Osteocyte (in vitro differentiated cells): ENCODE measurements at regions not wholly inside any gene's neighbourhood (a gene's known extent, or its start where the extent isn't known, plus 50 kb on each side); places are given as distances from the start of the nearest gene placed in this dataset.
"Not testable (repeated sequence)": the region's sequence is repeated elsewhere in the genome, so short reads cannot be mapped to it uniquely, and the experiment has no call there.

Source experiments
- DNase-seq: peaks from one replicate; pipeline ENCODE4 v3.0.0; 2021; ENCODE audit warnings: mixed read lengths; ENCODE audit not compliant: unreplicated experiment; ENCODE audit errors: extremely low spot score
- H3K27ac Mint-ChIP-seq: one replicate; pipeline ENCODE4 v1.8.0; 2021; ENCODE audit warnings: mild to moderate bottlenecking, mixed read lengths; ENCODE audit not compliant: unreplicated experiment
- H3K27me3 Mint-ChIP-seq: one replicate; pipeline ENCODE4 v1.8.0; 2021; ENCODE audit warnings: mixed read lengths; ENCODE audit not compliant: unreplicated experiment
- H3K36me3 Mint-ChIP-seq: one replicate; pipeline ENCODE4 v1.8.0; 2021; ENCODE audit warnings: mixed read lengths; ENCODE audit not compliant: unreplicated experiment
- H3K4me1 Mint-ChIP-seq: one replicate; pipeline ENCODE4 v1.8.0; 2021; ENCODE audit warnings: mixed read lengths; ENCODE audit not compliant: unreplicated experiment
- H3K4me3 Mint-ChIP-seq: one replicate; pipeline ENCODE4 v1.8.0; 2021; ENCODE audit warnings: mild to moderate bottlenecking, moderate library complexity, mixed read lengths; ENCODE audit not compliant: unreplicated experiment
- H3K9me3 Mint-ChIP-seq: one replicate; pipeline ENCODE4 v1.8.0; 2021; ENCODE audit warnings: mixed read lengths; ENCODE audit not compliant: unreplicated experiment

DNA sequence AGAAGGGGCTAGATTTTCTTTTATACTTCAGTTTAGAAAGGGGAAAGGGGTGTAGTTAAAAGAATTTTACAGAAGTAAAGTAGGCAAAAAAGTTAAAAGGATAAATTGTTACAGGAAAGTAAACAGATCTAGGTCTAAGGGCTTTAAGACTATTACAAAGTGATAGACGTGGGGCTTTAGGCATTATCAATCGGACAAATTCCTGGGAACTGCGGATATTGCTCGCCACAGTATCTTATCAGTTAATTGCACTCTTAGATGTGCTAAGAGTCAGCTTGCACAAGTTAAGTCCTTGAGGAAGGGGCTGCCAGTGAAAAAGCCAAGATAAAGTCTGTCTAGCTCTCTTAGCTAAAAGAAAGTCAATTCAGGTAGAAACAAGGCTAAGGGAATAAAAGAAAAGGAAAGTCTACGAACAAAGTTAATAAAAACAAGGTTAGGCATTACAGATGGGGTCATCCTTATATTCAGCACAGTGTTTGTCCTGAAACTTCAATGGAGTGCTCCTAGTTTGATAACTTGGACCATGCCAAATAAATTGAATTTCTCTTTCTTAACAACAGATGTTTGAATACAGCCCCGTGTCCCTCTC lies 125.4 kb downstream of the ART5 start:
- not testable (repeated sequence) for H3K4me3 Mint-ChIP-seq

DNA sequence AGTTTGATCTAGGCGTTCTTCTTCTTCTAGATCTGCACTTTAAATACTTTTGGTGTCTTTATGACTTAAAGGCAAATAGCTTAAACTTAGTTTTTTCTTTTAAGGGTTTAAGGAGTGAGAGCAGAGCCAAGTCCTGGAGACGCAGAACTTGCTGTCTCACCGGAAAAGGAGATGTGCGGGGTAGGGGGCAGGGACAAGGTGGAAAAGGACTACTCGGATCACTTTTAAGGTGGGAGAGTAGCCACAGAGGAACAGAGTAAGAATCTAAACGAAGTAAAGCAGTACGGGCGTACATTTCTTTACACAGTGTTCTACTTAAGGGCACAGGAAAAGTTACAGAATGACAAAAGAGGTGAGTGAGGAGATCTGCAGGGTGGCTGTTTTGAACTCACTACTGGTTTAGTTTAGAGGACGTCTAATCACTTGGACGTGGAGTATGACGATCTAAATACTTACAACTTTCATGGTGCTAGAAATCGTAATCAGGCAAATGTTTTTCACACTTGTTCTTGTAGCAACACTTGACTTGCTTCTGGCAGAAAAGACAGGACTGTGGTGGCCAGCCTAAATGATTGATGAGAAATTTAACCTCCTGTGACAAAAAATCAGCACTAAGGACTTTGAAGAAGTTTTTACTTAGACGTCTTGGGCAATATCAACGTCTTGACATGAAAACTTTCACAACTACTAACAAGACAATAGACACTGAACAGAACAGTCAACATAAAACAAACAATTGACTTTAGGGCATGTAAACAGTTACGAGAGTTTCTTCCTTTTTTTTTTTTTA lies 127.0 kb downstream of the ART5 start:
- H3K36me3 Mint-ChIP-seq, H3K9me3 Mint-ChIP-seq, H3K4me3 Mint-ChIP-seq, H3K27ac Mint-ChIP-seq, H3K4me1 Mint-ChIP-seq, DNase-seq: not testable (repeated sequence)
- peaks cover 54% of the 10 kb centered on the region for H3K27me3 Mint-ChIP-seq

More for the DNA sequence above, 125.4 kb downstream of the ART5 start:
- H3K9me3 Mint-ChIP-seq, H3K27ac Mint-ChIP-seq, DNase-seq, H3K4me1 Mint-ChIP-seq, H3K36me3 Mint-ChIP-seq: not testable (repeated sequence)
- H3K27me3 Mint-ChIP-seq, result peaks cover 42% of the 10 kb centered on the region

DNA sequence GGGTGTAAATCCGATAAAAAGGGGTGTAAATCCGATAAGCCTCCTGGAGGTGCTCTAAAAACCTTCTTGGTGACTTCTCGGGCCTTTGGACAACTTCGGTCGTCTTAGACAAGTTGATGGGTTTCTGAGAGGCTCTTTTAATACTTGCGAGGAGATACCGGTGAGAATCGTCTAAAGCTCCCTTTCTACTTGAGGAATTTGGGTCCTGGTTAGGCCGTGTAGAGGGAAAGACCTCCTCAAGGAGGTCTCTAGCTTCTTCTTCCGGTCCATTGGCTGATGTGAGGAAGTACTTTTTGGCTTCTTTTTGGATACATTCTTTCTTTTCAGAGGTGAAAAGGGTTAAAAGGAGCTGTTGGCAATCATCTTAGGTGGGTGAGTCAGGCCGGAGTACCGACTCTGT lies 128.5 kb downstream of the ART5 start:
- DNase-seq, H3K9me3 Mint-ChIP-seq, H3K36me3 Mint-ChIP-seq, H3K4me3 Mint-ChIP-seq, H3K4me1 Mint-ChIP-seq, H3K27ac Mint-ChIP-seq: not testable (repeated sequence)
- peaks cover 55% of the 10 kb centered on the region for H3K27me3 Mint-ChIP-seq

DNA sequence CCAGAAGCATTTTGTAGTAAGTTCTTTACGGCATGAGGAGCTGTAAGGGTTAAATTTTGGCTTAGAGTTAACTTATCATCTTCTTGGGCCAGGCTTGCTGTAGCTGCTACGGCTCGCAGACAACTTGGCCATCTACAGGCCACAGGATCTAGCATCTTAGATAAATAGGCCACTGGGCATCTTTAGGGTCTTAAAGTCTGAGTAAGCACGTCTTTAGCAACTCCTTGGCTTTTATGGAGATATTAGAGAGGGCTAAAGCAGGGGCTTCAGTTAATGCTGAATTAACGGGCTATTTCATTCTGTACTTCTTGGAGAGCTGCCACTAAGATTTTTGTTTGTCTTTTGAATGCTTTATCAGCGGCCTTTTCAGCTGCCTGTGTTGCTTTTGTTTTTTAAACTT lies 129.0 kb downstream of the ART5 start:
- H3K4me3 Mint-ChIP-seq, H3K4me1 Mint-ChIP-seq, H3K27ac Mint-ChIP-seq, H3K9me3 Mint-ChIP-seq, DNase-seq, H3K36me3 Mint-ChIP-seq: not testable (repeated sequence)
- peaks cover 55% of the 10 kb centered on the region for H3K27me3 Mint-ChIP-seq

DNA sequence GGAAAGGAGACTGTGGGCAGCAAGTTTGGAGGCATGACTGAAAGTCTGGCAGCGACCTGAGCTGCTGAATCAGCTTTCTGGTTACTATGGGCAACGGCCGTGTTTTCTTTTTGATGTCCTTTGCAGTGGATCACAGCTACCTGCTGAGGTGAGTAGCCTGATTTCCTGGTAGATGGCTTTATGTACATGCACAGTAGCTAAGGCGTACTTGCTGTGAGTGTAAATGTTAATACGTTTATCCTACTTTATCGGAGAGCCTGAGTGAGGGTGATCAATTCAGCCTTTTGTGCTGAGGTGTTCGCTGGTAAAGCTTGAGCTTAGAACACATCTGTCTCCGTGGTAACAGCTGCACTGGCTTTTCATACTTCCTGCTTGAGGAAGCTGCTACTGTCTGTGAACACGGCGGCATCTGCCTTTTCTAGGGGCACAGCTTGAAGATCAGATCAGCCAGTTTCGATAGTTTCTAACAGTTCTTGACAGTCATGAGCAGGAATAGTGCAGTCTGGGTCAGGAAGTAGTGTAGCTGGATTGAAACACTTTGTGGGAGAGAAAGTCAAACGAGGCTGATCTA lies 129.6 kb downstream of the ART5 start:
- not testable (repeated sequence) for H3K9me3 Mint-ChIP-seq, H3K4me3 Mint-ChIP-seq, H3K4me1 Mint-ChIP-seq, H3K27ac Mint-ChIP-seq, H3K36me3 Mint-ChIP-seq, DNase-seq
- H3K27me3 Mint-ChIP-seq, result peaks cover 57% of the 10 kb centered on the region

DNA sequence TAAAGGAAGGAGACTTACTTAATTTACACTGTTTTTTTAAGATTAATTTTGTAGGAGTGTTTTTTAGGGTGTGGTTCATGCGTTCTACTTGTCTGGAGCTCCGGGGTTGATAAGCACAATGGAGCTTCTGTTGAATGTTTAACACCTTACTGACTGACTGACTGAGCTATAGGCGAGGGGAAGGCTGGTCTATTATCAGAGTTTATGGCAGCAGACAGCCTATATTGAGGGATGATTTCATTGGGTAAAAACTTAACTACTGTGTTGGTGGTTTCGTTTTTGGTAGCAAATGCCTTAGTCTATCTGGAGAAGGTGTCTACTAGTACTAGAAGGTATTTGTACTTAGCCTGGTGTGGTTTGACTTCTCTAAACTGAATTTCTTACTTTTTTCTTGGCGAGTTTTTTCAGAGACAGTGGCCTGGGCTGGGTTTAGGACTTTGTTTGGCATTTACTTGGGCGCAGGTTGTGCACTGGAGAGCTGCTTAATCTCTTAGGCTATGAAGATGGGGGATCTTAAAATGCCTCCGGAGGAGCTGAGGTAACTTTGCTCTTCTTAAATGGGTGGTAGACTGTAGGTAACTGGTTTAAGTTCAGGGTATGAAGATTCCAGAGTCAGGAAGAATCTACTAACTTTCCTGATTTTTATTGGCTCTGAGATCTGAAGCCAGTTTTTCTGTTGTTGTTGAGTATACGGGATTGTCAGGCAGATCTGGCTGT lies 130.2 kb downstream of the ART5 start:
- not testable (repeated sequence) for DNase-seq, H3K4me3 Mint-ChIP-seq, H3K9me3 Mint-ChIP-seq, H3K4me1 Mint-ChIP-seq, H3K36me3 Mint-ChIP-seq, H3K27ac Mint-ChIP-seq
- peaks cover 57% of the 10 kb centered on the region for H3K27me3 Mint-ChIP-seq

DNA sequence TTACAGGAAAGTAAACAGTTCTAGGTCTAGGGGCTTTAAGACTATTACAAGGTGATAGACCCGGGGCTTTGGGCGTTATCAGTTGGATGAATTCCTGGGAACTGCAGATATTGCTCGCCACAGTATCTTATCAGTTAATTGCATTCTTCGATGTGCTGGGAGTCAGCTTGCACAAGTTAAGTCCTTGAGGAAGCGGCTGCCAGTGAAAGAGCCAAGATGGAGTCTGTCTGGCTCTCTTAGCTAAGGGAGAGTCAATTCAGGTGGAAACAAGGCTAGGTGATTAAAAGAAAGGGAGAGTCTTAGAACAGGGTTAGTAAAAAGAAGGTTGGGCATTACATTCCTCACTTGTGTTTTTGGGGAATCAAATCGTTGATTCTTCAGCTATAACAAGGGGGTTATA lies 130.6 kb upstream of the ZNF195 start:
- H3K36me3 Mint-ChIP-seq, H3K9me3 Mint-ChIP-seq: not testable (repeated sequence)

DNA sequence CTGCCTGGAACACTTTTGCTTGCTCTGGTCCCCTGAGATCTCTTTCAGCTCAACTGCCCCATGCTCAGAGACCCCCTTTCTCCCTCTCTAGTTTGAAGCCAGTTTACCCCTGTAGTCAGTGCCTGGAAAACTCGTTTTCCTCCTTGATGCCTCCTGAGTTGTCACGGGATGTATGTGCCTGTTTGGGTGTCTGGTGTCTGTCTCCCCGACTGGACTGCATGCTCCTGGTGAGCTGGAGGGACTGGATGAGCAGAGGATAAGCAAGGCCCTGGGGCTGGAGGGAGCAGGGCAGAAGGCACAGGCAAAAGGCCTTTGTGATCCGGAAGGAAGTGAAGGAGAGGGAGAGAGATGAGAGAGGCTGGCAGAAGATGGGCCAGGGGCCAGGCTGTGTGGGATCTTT lies 120.3 kb upstream of the ZNF195 start:
- not testable (repeated sequence) for H3K4me3 Mint-ChIP-seq, H3K4me1 Mint-ChIP-seq, H3K9me3 Mint-ChIP-seq, DNase-seq, H3K27me3 Mint-ChIP-seq, H3K27ac Mint-ChIP-seq, H3K36me3 Mint-ChIP-seq

More for the DNA sequence above, 130.6 kb upstream of the ZNF195 start:
- peaks cover 47% of the 10 kb centered on the region for H3K27me3 Mint-ChIP-seq
- H3K4me3 Mint-ChIP-seq, DNase-seq, H3K4me1 Mint-ChIP-seq, H3K27ac Mint-ChIP-seq: not testable (repeated sequence)

DNA sequence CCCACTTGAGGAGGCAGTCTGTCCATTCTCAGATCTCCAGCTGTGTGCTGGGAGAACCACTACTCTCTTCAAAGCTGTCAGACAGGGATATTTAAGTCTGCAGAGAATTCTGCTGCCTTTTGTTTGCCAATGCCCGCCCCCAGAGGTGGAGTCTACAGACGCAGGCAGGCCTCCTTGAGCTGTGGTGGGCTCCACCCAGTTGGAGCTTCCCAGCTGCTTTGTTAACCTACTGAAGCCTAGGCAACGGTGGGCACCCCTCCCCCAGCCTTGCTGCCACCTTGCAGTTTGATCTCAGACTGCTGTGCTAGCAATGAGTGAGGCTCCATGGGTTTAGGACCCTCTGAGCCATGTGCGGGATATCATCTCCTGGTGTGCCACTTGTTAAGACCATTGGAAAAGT lies 119.4 kb upstream of the ZNF195 start:
- not testable (repeated sequence) for DNase-seq, H3K4me3 Mint-ChIP-seq, H3K36me3 Mint-ChIP-seq, H3K27ac Mint-ChIP-seq, H3K27me3 Mint-ChIP-seq, H3K9me3 Mint-ChIP-seq, H3K4me1 Mint-ChIP-seq

DNA sequence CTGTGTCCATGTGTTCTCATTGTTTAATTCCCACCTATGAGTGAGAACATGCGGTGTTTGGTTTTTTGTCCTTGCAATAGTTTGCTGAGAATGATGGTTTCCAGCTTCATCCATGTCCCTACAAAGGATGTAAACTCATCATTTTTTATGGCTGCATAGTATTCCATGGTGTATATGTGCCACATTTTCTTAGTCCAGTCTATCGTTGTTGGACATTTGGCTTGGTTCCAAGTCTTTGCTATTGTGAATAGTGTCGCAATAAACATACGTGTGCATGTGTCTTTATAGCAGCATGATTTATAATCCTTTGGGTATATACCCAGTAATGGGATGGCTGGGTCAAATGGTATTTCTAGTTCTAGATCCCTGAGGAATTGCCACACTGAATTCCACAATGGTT lies 114.2 kb upstream of the ZNF195 start:
- H3K36me3 Mint-ChIP-seq, H3K9me3 Mint-ChIP-seq, H3K4me3 Mint-ChIP-seq, DNase-seq, H3K27ac Mint-ChIP-seq, H3K4me1 Mint-ChIP-seq: not testable (repeated sequence)
- peaks cover 11% of the 10 kb centered on the region for H3K27me3 Mint-ChIP-seq

DNA sequence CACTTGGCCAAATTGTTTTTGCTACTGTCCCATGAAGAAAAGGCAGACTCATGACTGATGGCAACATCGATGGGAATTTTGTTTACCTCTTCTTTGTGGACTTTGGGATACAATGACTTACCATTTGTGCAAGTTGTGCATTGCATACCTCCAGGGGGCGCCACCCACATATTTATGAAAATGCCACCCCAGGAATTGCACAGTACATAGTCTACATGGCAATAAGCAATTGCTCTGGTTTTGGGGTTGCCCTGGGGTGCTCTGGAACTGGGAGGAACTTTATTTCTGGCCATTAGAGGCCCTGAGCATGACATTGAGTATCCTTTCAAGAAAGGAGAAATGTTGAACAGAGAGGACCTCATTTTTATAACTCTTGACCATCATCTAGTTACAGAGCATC lies 109.1 kb upstream of the ZNF195 start:
- not testable (repeated sequence) for H3K9me3 Mint-ChIP-seq, DNase-seq, H3K27ac Mint-ChIP-seq, H3K4me1 Mint-ChIP-seq, H3K4me3 Mint-ChIP-seq, H3K36me3 Mint-ChIP-seq
- H3K27me3 Mint-ChIP-seq, result peaks cover 18% of the 10 kb centered on the region

DNA sequence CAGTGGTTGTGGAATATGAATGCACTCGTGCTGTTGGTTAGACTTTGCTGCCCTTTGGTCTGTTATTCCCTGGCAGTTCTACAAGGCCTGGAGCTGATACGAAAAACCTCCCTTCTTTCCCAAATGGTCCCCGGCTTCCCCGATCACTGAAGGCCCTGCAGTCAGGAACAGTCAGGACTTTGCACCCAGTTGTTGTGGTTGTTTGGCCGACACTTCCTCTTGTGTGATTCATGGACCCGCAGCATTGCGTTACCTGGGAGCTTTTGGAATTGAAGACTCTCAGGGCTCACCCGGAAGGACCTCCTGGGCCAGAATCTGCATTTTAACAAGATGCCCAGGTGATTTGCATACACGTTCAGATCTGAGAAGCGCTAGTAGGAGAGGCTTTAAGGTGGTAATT lies 106.8 kb upstream of the ZNF195 start:
- not testable (repeated sequence) for DNase-seq, H3K9me3 Mint-ChIP-seq, H3K4me3 Mint-ChIP-seq, H3K27ac Mint-ChIP-seq, H3K4me1 Mint-ChIP-seq, H3K36me3 Mint-ChIP-seq
- peaks cover 32% of the 10 kb centered on the region for H3K27me3 Mint-ChIP-seq
